ENCODE measurements at regions not wholly inside any gene's neighbourhood (a gene's known extent, or its start where the extent isn't known, plus 50 kb on each side); places are given as distances from the start of the nearest gene placed in this dataset.
"Not testable (repeated sequence)": the region's sequence is repeated elsewhere in the genome, so short reads cannot be mapped to it uniquely, and the experiment has no call there.

- TF ChIP-seq, protein P1, sequence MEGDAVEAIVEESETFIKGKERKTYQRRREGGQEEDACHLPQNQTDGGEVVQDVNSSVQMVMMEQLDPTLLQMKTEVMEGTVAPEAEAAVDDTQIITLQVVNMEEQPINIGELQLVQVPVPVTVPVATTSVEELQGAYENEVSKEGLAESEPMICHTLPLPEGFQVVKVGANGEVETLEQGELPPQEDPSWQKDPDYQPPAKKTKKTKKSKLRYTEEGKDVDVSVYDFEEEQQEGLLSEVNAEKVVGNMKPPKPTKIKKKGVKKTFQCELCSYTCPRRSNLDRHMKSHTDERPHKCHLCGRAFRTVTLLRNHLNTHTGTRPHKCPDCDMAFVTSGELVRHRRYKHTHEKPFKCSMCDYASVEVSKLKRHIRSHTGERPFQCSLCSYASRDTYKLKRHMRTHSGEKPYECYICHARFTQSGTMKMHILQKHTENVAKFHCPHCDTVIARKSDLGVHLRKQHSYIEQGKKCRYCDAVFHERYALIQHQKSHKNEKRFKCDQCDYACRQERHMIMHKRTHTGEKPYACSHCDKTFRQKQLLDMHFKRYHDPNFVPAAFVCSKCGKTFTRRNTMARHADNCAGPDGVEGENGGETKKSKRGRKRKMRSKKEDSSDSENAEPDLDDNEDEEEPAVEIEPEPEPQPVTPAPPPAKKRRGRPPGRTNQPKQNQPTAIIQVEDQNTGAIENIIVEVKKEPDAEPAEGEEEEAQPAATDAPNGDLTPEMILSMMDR (IDR thresholded peaks at IDR 0.05; ENCODE audit: low read depth, low read length) = not testable (repeated sequence)
- not testable (repeated sequence) for TF ChIP-seq EZH2phosphoT487 (IDR thresholded peaks at IDR 0.05; ENCODE audit: low read depth)
Observed at GRCh38 chr20:30386099-30386498, 871.4 kb upstream of the DEFB115 start.

Measured in OCI-LY3 (cell line).